HCT116 (cell line): ENCODE measurements at regions not wholly inside any gene's neighbourhood (a gene's known extent, or its start where the extent isn't known, plus 50 kb on each side); places are given as distances from the start of the nearest gene placed in this dataset.

ENCODE experiments used
- ATAC-seq: fragments of 200-7000 bp; cut with Tn5 transposase; 2 replicates; pipeline ENCODE4 v1.9.1; 2020; ENCODE audit warnings: mild to moderate bottlenecking, moderate library complexity
- BruUV-seq: library from RNA; stranded (reverse); fragments of 400-500 nt; replicated peaks from 2 replicates; lab custom pipeline; 2021; lab: Mats Ljungman, UMichigan
- CTCF ChIA-PET: fragments of 300-600 bp; sonication (Branson Sonifier 250); formaldehyde crosslinking; loops from one replicate; lab custom pipeline; 2021; ENCODE audit warnings: antibody characterized with exemption; lab: Charles Lee
- POLR2A ChIA-PET: fragments of 300-600, 350-600 bp; sonication (Branson Sonifier 250); formaldehyde crosslinking; loops from one replicate; lab custom pipeline; 2021; ENCODE audit warnings: antibody characterized with exemption; lab: Charles Lee
- RAD21 ChIA-PET, 2 experiments: fragments of 300-600 bp; sonication (Branson Sonifier 250); formaldehyde crosslinking; loops; one replicate each; lab custom pipeline; 2023; ENCODE audit warnings: low total read pairs in 2 of 2; ENCODE audit not compliant: uncharacterized antibody in 2 of 2, unreplicated experiment in 2 of 2, low non-redundant PET in 1 of 2; lab: Charles Lee
- DNase-seq: peaks from one replicate; pipeline ENCODE4 v3.0.0-alpha.2; 2010; ENCODE audit warnings: low read depth, low spot score
- H2AFZ ChIP-seq: fragments of 200-600 bp; shearing (Covaris generic), sonication (generic); 2 replicates; pipeline ENCODE4 v1.6.1; 2017; ENCODE audit warnings: low read depth, mixed run types, mixed read lengths, antibody characterized with exemption, low read length; ENCODE audit not compliant: poor library complexity, severe bottlenecking
- H3K27ac ChIP-seq: 2 replicates; pipeline ENCODE4 v1.5.1; 2012; ENCODE audit warnings: low read depth, low read length
- H3K27me3 ChIP-seq: fragments of 200-600 bp; sonication (generic); 2 replicates; pipeline ENCODE4 v1.6.1; 2016; ENCODE audit warnings: mixed run types, low read length, mixed read lengths; ENCODE audit not compliant: insufficient read depth
- H3K36me3 ChIP-seq, 2 experiments: fragments of 200-500 bp in 1 of 2; fragments of 200-600 bp in 1 of 2; sonication (Bioruptor generic) in 1 of 2; sonication (generic) in 1 of 2; 2 replicates each; pipeline versions ENCODE4 v1.5.1 to v1.6.1; 2014 to 2016; ENCODE audit warnings: low read length in 2 of 2, inconsistent platforms in 1 of 2, mixed read lengths in 1 of 2, mixed run types in 1 of 2; ENCODE audit not compliant: insufficient read depth in 2 of 2, control insufficient read depth in 1 of 2
- H3K4me1 ChIP-seq, 2 experiments: fragments of 200-600 bp in 1 of 2; sonication (generic) in 1 of 2; 2 replicates each; pipeline versions ENCODE4 v1.5.1 to v1.6.1; 2012 to 2017; ENCODE audit warnings: low read length in 2 of 2, inconsistent platforms in 1 of 2, mild to moderate bottlenecking in 1 of 2, mixed read lengths in 1 of 2, mixed run types in 1 of 2, moderate library complexity in 1 of 2; ENCODE audit not compliant: insufficient read depth in 2 of 2, control insufficient read depth in 1 of 2
- H3K4me2 ChIP-seq: fragments of 200-600 bp; sonication (generic); 2 replicates; pipeline ENCODE4 v1.6.1; 2017; ENCODE audit warnings: mixed run types, low read length, mixed read lengths
- H3K4me3 ChIP-seq, 2 experiments: fragments of 200-600 bp in 1 of 2; sonication (generic) in 1 of 2; replicated peaks in 1 of 2; 2 replicates each; pipeline ENCODE4 v1.5.1; 2011 to 2016; ENCODE audit warnings: low read length in 2 of 2, control low read depth in 1 of 2, low read depth in 1 of 2, mild to moderate bottlenecking in 1 of 2, mixed read lengths in 1 of 2, mixed run types in 1 of 2
- H3K79me2 ChIP-seq: fragments of 200-600 bp; sonication (generic); 2 replicates; pipeline ENCODE4 v1.6.1; 2017; ENCODE audit warnings: mild to moderate bottlenecking, mixed run types, low read length, moderate library complexity, mixed read lengths; ENCODE audit not compliant: insufficient read depth
- H3K9ac ChIP-seq: fragments of 200-600 bp; sonication (generic); 2 replicates; pipeline ENCODE4 v1.6.1; 2016; ENCODE audit warnings: low read length, mixed read lengths
- H3K9me2 ChIP-seq: fragments of 200-600 bp; sonication (generic), shearing (Covaris generic); 2 replicates; pipeline ENCODE4 v1.6.1; 2017; ENCODE audit warnings: mixed run types, mild to moderate bottlenecking, moderate library complexity; ENCODE audit not compliant: insufficient read depth
- H3K9me3 ChIP-seq, 2 experiments: fragments of 200-500 bp in 1 of 2; fragments of 200-600 bp in 1 of 2; sonication (Bioruptor generic) in 1 of 2; sonication (generic) in 1 of 2; 2 replicates each; pipeline ENCODE4 v1.6.1; 2014 to 2017; ENCODE audit warnings: low read length in 2 of 2, mixed read lengths in 2 of 2, inconsistent platforms in 1 of 2, low read depth in 1 of 2, mild to moderate bottlenecking in 1 of 2, mixed run types in 1 of 2, moderate library complexity in 1 of 2; ENCODE audit not compliant: control insufficient read depth in 1 of 2, insufficient read depth in 1 of 2
- H4K20me1 ChIP-seq: fragments of 200-600 bp; sonication (generic), shearing (Covaris generic); 2 replicates; pipeline ENCODE4 v1.6.1; 2017; ENCODE audit warnings: mixed run types, mild to moderate bottlenecking, moderate library complexity; ENCODE audit not compliant: insufficient read depth
- CBX3 ChIP-seq: IDR thresholded peaks from 2 replicates; pipeline ENCODE4 v1.6.1; 2012; ENCODE audit warnings: low read depth
- EGR1 ChIP-seq: IDR thresholded peaks from 2 replicates; pipeline ENCODE4 v1.6.1; 2012; ENCODE audit warnings: low read depth
- EZH2 ChIP-seq: fragments of 200-600 bp; sonication (generic); IDR thresholded peaks from 2 replicates; pipeline ENCODE4 v1.6.1; 2017; ENCODE audit warnings: antibody characterized with exemption, mixed run types
- EZH2phosphoT487 ChIP-seq: fragments of 200-600 bp; IDR thresholded peaks from 2 replicates; pipeline ENCODE4 v1.6.1; 2018; ENCODE audit warnings: antibody characterized with exemption, borderline replicate concordance
- FOSL1 ChIP-seq: IDR thresholded peaks from 2 replicates; pipeline ENCODE4 v1.6.1; 2012; ENCODE audit warnings: low read depth
- SIN3A ChIP-seq: IDR thresholded peaks from 2 replicates; pipeline ENCODE4 v1.6.1; 2012; ENCODE audit warnings: low read depth
- ZNF274 ChIP-seq: fragments of 200-500 bp; sonication (Bioruptor generic); IDR thresholded peaks from 2 replicates; pipeline ENCODE4 v1.6.1; 2014; ENCODE audit warnings: mild to moderate bottlenecking, low read depth, low read length, inconsistent platforms
- intact Hi-C: fragments of 100-400 bp; cut with micrococcal nuclease; formaldehyde crosslinking; loops from 2 replicates; pipeline ENCODE4 v1.10.0; 2022
- TF ChIP-seq, protein P1 (sequence below): IDR thresholded peaks from 2 replicates; pipeline ENCODE4 v1.6.1; 2012; ENCODE audit warnings: low read depth
- TF ChIP-seq, protein P2 (sequence below): IDR thresholded peaks from 2 replicates; pipeline ENCODE4 v1.6.1; 2012

DNA sequence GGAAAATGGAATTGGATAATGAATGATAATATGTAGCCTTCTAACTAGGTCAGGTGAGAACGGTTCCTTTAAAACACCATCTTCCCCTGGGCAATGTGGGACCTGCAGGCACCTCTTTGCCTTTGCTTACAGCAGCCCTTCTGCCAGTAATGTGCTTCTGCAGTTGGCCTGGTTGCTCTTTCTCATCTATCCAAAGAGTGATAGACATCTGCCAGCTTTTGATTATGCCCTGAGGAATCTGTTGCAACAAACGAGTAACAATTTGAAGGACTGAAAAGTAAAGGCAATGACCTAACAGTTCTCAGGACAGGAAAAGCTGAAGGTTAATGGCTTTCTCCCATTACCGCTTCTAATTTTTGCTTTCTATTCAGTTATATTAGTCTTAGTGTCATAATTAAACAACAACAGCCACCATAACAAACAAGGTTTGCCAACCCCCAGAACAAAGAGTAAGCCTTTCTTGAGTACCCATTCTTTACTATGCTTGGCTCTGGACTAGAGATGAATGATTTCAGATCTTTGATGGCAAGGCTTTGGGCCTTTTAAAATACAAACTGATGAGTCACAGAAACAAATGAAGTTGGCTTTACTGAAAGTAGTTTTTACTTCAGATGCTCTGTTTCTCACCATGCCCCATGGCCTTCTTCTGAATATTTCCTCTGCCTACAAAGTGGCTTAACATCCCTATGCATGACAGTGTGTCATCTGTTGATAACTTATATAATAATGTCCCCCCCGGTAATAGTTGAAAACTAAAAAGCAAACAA, 76.1 kb upstream of the KRR1 start:
- TF ChIP-seq EGR1 (no peak), EZH2phosphoT487 (no peak), ZNF274 (no peak), CBX3 (no peak), FOSL1 (no peak), SIN3A (no peak), EZH2 (no peak)
- TF ChIP-seq, protein P1, sequence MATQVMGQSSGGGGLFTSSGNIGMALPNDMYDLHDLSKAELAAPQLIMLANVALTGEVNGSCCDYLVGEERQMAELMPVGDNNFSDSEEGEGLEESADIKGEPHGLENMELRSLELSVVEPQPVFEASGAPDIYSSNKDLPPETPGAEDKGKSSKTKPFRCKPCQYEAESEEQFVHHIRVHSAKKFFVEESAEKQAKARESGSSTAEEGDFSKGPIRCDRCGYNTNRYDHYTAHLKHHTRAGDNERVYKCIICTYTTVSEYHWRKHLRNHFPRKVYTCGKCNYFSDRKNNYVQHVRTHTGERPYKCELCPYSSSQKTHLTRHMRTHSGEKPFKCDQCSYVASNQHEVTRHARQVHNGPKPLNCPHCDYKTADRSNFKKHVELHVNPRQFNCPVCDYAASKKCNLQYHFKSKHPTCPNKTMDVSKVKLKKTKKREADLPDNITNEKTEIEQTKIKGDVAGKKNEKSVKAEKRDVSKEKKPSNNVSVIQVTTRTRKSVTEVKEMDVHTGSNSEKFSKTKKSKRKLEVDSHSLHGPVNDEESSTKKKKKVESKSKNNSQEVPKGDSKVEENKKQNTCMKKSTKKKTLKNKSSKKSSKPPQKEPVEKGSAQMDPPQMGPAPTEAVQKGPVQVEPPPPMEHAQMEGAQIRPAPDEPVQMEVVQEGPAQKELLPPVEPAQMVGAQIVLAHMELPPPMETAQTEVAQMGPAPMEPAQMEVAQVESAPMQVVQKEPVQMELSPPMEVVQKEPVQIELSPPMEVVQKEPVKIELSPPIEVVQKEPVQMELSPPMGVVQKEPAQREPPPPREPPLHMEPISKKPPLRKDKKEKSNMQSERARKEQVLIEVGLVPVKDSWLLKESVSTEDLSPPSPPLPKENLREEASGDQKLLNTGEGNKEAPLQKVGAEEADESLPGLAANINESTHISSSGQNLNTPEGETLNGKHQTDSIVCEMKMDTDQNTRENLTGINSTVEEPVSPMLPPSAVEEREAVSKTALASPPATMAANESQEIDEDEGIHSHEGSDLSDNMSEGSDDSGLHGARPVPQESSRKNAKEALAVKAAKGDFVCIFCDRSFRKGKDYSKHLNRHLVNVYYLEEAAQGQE: no peak
- TF ChIP-seq, protein P2, sequence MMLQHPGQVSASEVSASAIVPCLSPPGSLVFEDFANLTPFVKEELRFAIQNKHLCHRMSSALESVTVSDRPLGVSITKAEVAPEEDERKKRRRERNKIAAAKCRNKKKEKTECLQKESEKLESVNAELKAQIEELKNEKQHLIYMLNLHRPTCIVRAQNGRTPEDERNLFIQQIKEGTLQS: no peak
- no peak for ATAC-seq
- no TSS peak for BruUV-seq

More for the DNA sequence above, 76.1 kb upstream of the KRR1 start:
- intact Hi-C loops: no loop called here
- RAD21 ChIA-PET: no interaction called here
- Histone ChIP-seq H3K36me3 (no peaks in the 10 kb centered on the region), H3K9me2 (no peaks in the 10 kb centered on the region; the same call in 1 of the 2 replicates), H3K9me3 (no peaks in the 10 kb centered on the region), H3K27ac (no peak overlapping the region), H3K9ac (no peak overlapping the region), H3K27me3 (no peaks in the 10 kb centered on the region), H3K4me3 (no peak overlapping the region), H3K79me2 (no peaks in the 10 kb centered on the region), H2AFZ (no peak overlapping the region), H3K4me2 (no peak overlapping the region), H3K4me1 (peaks cover 7 to 17% of the 10 kb centered on the region in 2 experiments), H4K20me1 (no peaks in the 10 kb centered on the region)
- no peak for DNase-seq
- POLR2A ChIA-PET: no interaction called here
- CTCF ChIA-PET: no interaction called here
